WTC11 (cell line): ENCODE measurements at regions not wholly inside any gene's neighbourhood (a gene's known extent, or its start where the extent isn't known, plus 50 kb on each side); places are given as distances from the start of the nearest gene placed in this dataset.

Experiments used
- ATAC-seq: fragments of 200-7000 bp; cut with Tn5 transposase; 2 replicates; pipeline ENCODE4 v1.10.0; 2021; ENCODE audit warnings: mild to moderate bottlenecking, moderate library complexity
- CTCF ChIA-PET: fragments of 300-600 bp; sonication (Branson Sonifier 250); formaldehyde crosslinking; loops from one replicate; lab custom pipeline; 2021; ENCODE audit warnings: antibody characterized with exemption; lab: Charles Lee
- POLR2A ChIA-PET: fragments of 350-600 bp; sonication (Branson Sonifier 250); formaldehyde crosslinking; loops from one replicate; lab custom pipeline; 2021; ENCODE audit warnings: antibody characterized with exemption; lab: Charles Lee
- DNase-seq: peaks from one replicate; pipeline ENCODE4 v3.0.0; 2021; ENCODE audit warnings: low spot score
- H3K27ac Mint-ChIP-seq: 2 replicates; pipeline ENCODE4 v1.8.0; 2021; ENCODE audit warnings: mixed read lengths
- H3K27me3 Mint-ChIP-seq: 2 replicates; pipeline ENCODE4 v1.8.0; 2021; ENCODE audit warnings: low read depth, mild to moderate bottlenecking, moderate library complexity, mixed read lengths
- H3K36me3 Mint-ChIP-seq: 2 replicates; pipeline ENCODE4 v1.8.0; 2021; ENCODE audit warnings: mixed read lengths
- H3K4me1 Mint-ChIP-seq: 2 replicates; pipeline ENCODE4 v1.8.0; 2022; ENCODE audit warnings: mixed read lengths
- H3K4me3 Mint-ChIP-seq: 2 replicates; pipeline ENCODE4 v1.8.0; 2021; ENCODE audit warnings: mild to moderate bottlenecking, moderate library complexity, mixed read lengths
- H3K9me3 Mint-ChIP-seq: 2 replicates; pipeline ENCODE4 v1.8.0; 2021; ENCODE audit warnings: mixed read lengths
- AFF4 ChIP-seq: sonication (generic); formaldehyde crosslinking; IDR thresholded peaks from 2 replicates; pipeline ENCODE4 v1.8.1; 2023; ENCODE audit warnings: mild to moderate bottlenecking, missing genetic modification reagents, borderline replicate concordance
- ARID4B ChIP-seq: sonication (generic); formaldehyde crosslinking; IDR thresholded peaks from 2 replicates; pipeline ENCODE4 v1.8.0; 2023; ENCODE audit warnings: missing genetic modification reagents, mild to moderate bottlenecking, borderline replicate concordance
- ATF6 ChIP-seq: sonication (generic); formaldehyde crosslinking; IDR thresholded peaks from 2 replicates; pipeline ENCODE4 v1.8.1; 2023; ENCODE audit warnings: mild to moderate bottlenecking, missing genetic modification reagents
- CBFB ChIP-seq: sonication (generic); formaldehyde crosslinking; IDR thresholded peaks from 2 replicates; pipeline ENCODE4 v1.8.1; 2022; ENCODE audit warnings: mild to moderate bottlenecking, low read depth, missing genetic modification reagents
- E2F5 ChIP-seq: sonication (generic); formaldehyde crosslinking; IDR thresholded peaks from 2 replicates; pipeline ENCODE4 v1.8.1; 2022; ENCODE audit warnings: mild to moderate bottlenecking, moderate library complexity, missing genetic modification reagents
- ELF4 ChIP-seq: sonication (generic); formaldehyde crosslinking; IDR thresholded peaks from 2 replicates; pipeline ENCODE4 v1.8.1; 2022; ENCODE audit warnings: low read depth, mild to moderate bottlenecking, moderate library complexity, missing genetic modification reagents
- ETV6 ChIP-seq: sonication (generic); formaldehyde crosslinking; IDR thresholded peaks from 2 replicates; pipeline ENCODE4 v1.8.1; 2022; ENCODE audit warnings: mild to moderate bottlenecking, missing genetic modification reagents
- IRF2 ChIP-seq: sonication (generic); formaldehyde crosslinking; IDR thresholded peaks from 2 replicates; pipeline ENCODE4 v1.8.0; 2022; ENCODE audit warnings: low read depth, missing genetic modification reagents, borderline replicate concordance
- NFATC4 ChIP-seq: fragments of 250-450 bp; sonication (Bioruptor Pico); IDR thresholded peaks from 2 replicates; pipeline ENCODE4 v1.9.0; 2021; ENCODE audit warnings: mild to moderate bottlenecking
- SMAD3 ChIP-seq: sonication (generic); formaldehyde crosslinking; IDR thresholded peaks from 2 replicates; pipeline ENCODE4 v1.8.0; 2022; ENCODE audit warnings: missing genetic modification reagents, mild to moderate bottlenecking, borderline replicate concordance
- TCF7 ChIP-seq: sonication (generic); formaldehyde crosslinking; IDR thresholded peaks from 2 replicates; pipeline ENCODE4 v1.8.0; 2022; ENCODE audit warnings: mild to moderate bottlenecking, low read depth, missing genetic modification reagents, moderate library complexity
- TEAD4 ChIP-seq: sonication (generic); formaldehyde crosslinking; IDR thresholded peaks from 2 replicates; pipeline ENCODE4 v1.8.0; 2022; ENCODE audit warnings: mild to moderate bottlenecking, missing genetic modification reagents
- ZNF232 ChIP-seq: sonication (generic); formaldehyde crosslinking; IDR thresholded peaks from 2 replicates; pipeline ENCODE4 v1.8.0; 2022; ENCODE audit warnings: mild to moderate bottlenecking, missing genetic modification reagents
- ZNF396 ChIP-seq: fragments of 250-450 bp; sonication (Bioruptor Pico); IDR thresholded peaks from 2 replicates; pipeline ENCODE4 v1.8.0; 2021; ENCODE audit warnings: mild to moderate bottlenecking, moderate library complexity, borderline replicate concordance
- ZNF512 ChIP-seq: sonication (generic); formaldehyde crosslinking; IDR thresholded peaks from 2 replicates; pipeline ENCODE4 v1.8.1; 2022; ENCODE audit warnings: missing genetic modification reagents, borderline replicate concordance
- ZNF532 ChIP-seq: fragments of 250-450 bp; sonication (Bioruptor Pico); IDR thresholded peaks from 2 replicates; pipeline ENCODE4 v1.9.0; 2021; ENCODE audit warnings: mild to moderate bottlenecking, borderline replicate concordance

GRCh38 chr1:36642802-36643201, 160.1 kb upstream of the CSF3R start:
- Mint-ChIP-seq H3K9me3 (no peaks in the 10 kb centered on the region), H3K4me1 (peaks cover 9% of the 10 kb centered on the region), H3K27me3 (peaks cover 3% of the 10 kb centered on the region), H3K4me3 (no peak overlapping the region)
- DNase-seq (no peak), ATAC-seq (no peak)
- POLR2A ChIA-PET: no interaction called here
- no peak for TF ChIP-seq ZNF512
- no peak for TF ChIP-seq ATF6 (CRISPR knock-in tag)
- TF ChIP-seq TCF7 (CRISPR knock-in tag): no peak
- no peak for TF ChIP-seq CBFB
- TF ChIP-seq AFF4 (CRISPR knock-in tag): no peak
- TF ChIP-seq NFATC4 (CRISPR knock-in tag): no peak
- TF ChIP-seq, all 79 proteins: peak for 0
- CTCF ChIA-PET: interaction anchor here (1.1 to 1.8 kb wide), 2 partner anchors 33 to 57 kb away, joined by 3 to 5 read pairs; no protein-coding TSS in a partner anchor
- Mint-ChIP-seq H3K36me3 (no peaks in the 10 kb centered on the region), H3K27ac (no peak overlapping the region)

- Mint-ChIP-seq H3K4me3 (no peak overlapping the region), H3K9me3 (no peaks in the 10 kb centered on the region), H3K36me3 (no peaks in the 10 kb centered on the region), H3K4me1 (peaks cover 2% of the 10 kb centered on the region), H3K27me3 (peaks cover 3% of the 10 kb centered on the region), H3K27ac (no peak overlapping the region)
- POLR2A ChIA-PET: no interaction called here
- CTCF ChIA-PET: interaction anchor here (1.8 kb wide), 1 partner anchor 56 kb away, joined by 5 read pairs; no protein-coding TSS in a partner anchor
- TF ChIP-seq ZNF232 (CRISPR knock-in tag) (no peak), SMAD3 (CRISPR knock-in tag) (no peak), ELF4 (CRISPR knock-in tag) (no peak), E2F5 (CRISPR knock-in tag) (no peak), IRF2 (no peak), NFATC4 (CRISPR knock-in tag) (no peak), ZNF396 (CRISPR knock-in tag) (no peak), ARID4B (CRISPR knock-in tag) (no peak), ZNF532 (CRISPR knock-in tag) (no peak), TEAD4 (CRISPR knock-in tag) (no peak), ETV6 (CRISPR knock-in tag) (no peak)
- ATAC-seq (no peak), DNase-seq (no peak)
These were observed 159.1 kb upstream of the CSF3R start for GRCh38 chr1:36641776-36642175.
